Caco-2 (cell line): ENCODE measurements at regions not wholly inside any gene's neighbourhood (a gene's known extent, or its start where the extent isn't known, plus 50 kb on each side); places are given as distances from the start of the nearest gene placed in this dataset.

Experiments used
- BruUV-seq: library from RNA; stranded (reverse); fragments of 400-500 nt; replicated peaks from 2 replicates; lab custom pipeline; 2021; lab: Mats Ljungman, UMichigan
- CTCF ChIA-PET: fragments of 300-600 bp; sonication (Branson Sonifier 250); formaldehyde crosslinking; loops from one replicate; lab custom pipeline; 2022; ENCODE audit warnings: antibody characterized with exemption; lab: Charles Lee
- POLR2A ChIA-PET: fragments of 300-600 bp; sonication (Branson Sonifier 250); formaldehyde crosslinking; loops from one replicate; lab custom pipeline; 2022; ENCODE audit warnings: antibody characterized with exemption; lab: Charles Lee
- DNase-seq, 2 experiments: peaks; one replicate each; pipeline versions ENCODE4 v3.0.0 to v3.0.0-alpha.2; 2020 to 2022
- H3K27me3 ChIP-seq: replicated peaks from 2 replicates; pipeline ENCODE4 v1.6.0; 2011; ENCODE audit warnings: low read length; ENCODE audit not compliant: control insufficient read depth, insufficient read depth
- H3K36me3 ChIP-seq: 2 replicates; pipeline ENCODE4 v1.5.1; 2011; ENCODE audit warnings: low read length; ENCODE audit not compliant: control insufficient read depth, insufficient read depth
- H3K4me1 ChIP-seq: fragments of 250-450 bp; sonication (Bioruptor Pico); 2 replicates; pipeline ENCODE4 v1.5.1; 2020; ENCODE audit warnings: mild to moderate bottlenecking
- H3K4me3 ChIP-seq: 2 replicates; pipeline ENCODE4 v1.5.1; 2011; ENCODE audit warnings: low read depth, mild to moderate bottlenecking, control low read depth, low read length
- H3K9me3 ChIP-seq: fragments of 250-450 bp; sonication (Bioruptor Pico); 2 replicates; pipeline ENCODE4 v1.5.1; 2020; ENCODE audit warnings: mild to moderate bottlenecking, moderate library complexity
- H3K27ac Mint-ChIP-seq: one replicate; pipeline ENCODE4 v1.8.0; 2022; ENCODE audit warnings: mixed read lengths; ENCODE audit not compliant: unreplicated experiment
- H3K27me3 Mint-ChIP-seq: one replicate; pipeline ENCODE4 v1.8.0; 2022; ENCODE audit warnings: mixed read lengths; ENCODE audit not compliant: insufficient read depth, unreplicated experiment
- H3K36me3 Mint-ChIP-seq: one replicate; pipeline ENCODE4 v1.8.0; 2022; ENCODE audit warnings: mild to moderate bottlenecking, mixed read lengths; ENCODE audit not compliant: insufficient read depth, unreplicated experiment
- H3K4me1 Mint-ChIP-seq: one replicate; pipeline ENCODE4 v1.8.0; 2022; ENCODE audit warnings: low read depth, mixed read lengths; ENCODE audit not compliant: unreplicated experiment
- H3K4me3 Mint-ChIP-seq: one replicate; pipeline ENCODE4 v1.8.0; 2022; ENCODE audit warnings: mild to moderate bottlenecking, moderate library complexity, mixed read lengths; ENCODE audit not compliant: unreplicated experiment
- H3K9me3 Mint-ChIP-seq: one replicate; pipeline ENCODE4 v1.8.0; 2022; ENCODE audit warnings: mixed read lengths; ENCODE audit not compliant: unreplicated experiment
- CTCF ChIP-seq, 2 experiments: fragments of 200-600 bp in 1 of 2; IDR thresholded peaks; 1 replicate in 1 of 2; 2 replicates in 1 of 2; pipeline versions ENCODE4 v1.5.1 to v1.8.0; 2011 to 2022; ENCODE audit warnings: antibody characterized with exemption in 1 of 2, control low read depth in 1 of 2, inconsistent platforms in 1 of 2, low read depth in 1 of 2, low read length in 1 of 2, mild to moderate bottlenecking in 1 of 2, moderate library complexity in 1 of 2; ENCODE audit not compliant: insufficient read depth in 1 of 2, severe bottlenecking in 1 of 2, unreplicated experiment in 1 of 2
- intact Hi-C: fragments of 100-400 bp; cut with micrococcal nuclease; formaldehyde crosslinking; loops from one replicate; pipeline ENCODE4 v1.10.0; 2022; ENCODE audit not compliant: unreplicated experiment

GRCh38 chr2:60136913-60137312 is 416.5 kb downstream of the BCL11A start:
- no peaks in the 10 kb centered on the region for H3K4me1 ChIP-seq
- intact Hi-C loops = no loop called here
- no peak for DNase-seq
- peaks cover 8% of the 10 kb centered on the region for H3K9me3 ChIP-seq
- ChIA-PET CTCF (no interaction called here), POLR2A (no interaction called here)
- no peak overlapping the region for H3K4me3 ChIP-seq
- H3K27me3 ChIP-seq = no peaks in the 10 kb centered on the region
- Mint-ChIP-seq H3K27me3 (no peaks in the 10 kb centered on the region), H3K4me3 (no peak overlapping the region), H3K36me3 (no peaks in the 10 kb centered on the region), H3K4me1 (no peaks in the 10 kb centered on the region), H3K9me3 (peaks cover 29% of the 10 kb centered on the region), H3K27ac (no peak overlapping the region)
- no TSS peak for BruUV-seq
- H3K36me3 ChIP-seq = no peaks in the 10 kb centered on the region
- TF ChIP-seq CTCF (IDR thresholded peaks at IDR 0.05; ENCODE audit: insufficient read depth in 1 of 2, low read depth in 1 of 2, low read length in 1 of 2, severe bottlenecking in 1 of 2, unreplicated experiment in 1 of 2) = no peak

GRCh38 chr2:60127191-60127590 is 426.3 kb downstream of the BCL11A start:
- H3K27me3 ChIP-seq = no peaks in the 10 kb centered on the region
- no TSS peak for BruUV-seq
- no peaks in the 10 kb centered on the region for H3K36me3 ChIP-seq
- no peak for TF ChIP-seq CTCF (IDR thresholded peaks at IDR 0.05; ENCODE audit: insufficient read depth in 1 of 2, low read depth in 1 of 2, low read length in 1 of 2, severe bottlenecking in 1 of 2, unreplicated experiment in 1 of 2)
- intact Hi-C loops = no loop called here
- CTCF ChIA-PET = no interaction called here
- Mint-ChIP-seq H3K27me3 (no peaks in the 10 kb centered on the region), H3K9me3 (no peaks in the 10 kb centered on the region), H3K4me1 (no peaks in the 10 kb centered on the region), H3K36me3 (no peaks in the 10 kb centered on the region), H3K4me3 (no peak overlapping the region), H3K27ac (no peak overlapping the region)
- DNase-seq = no peak
- peaks cover 8% of the 10 kb centered on the region for H3K9me3 ChIP-seq
- POLR2A ChIA-PET = no interaction called here
- H3K4me3 ChIP-seq = no peak overlapping the region
- no peaks in the 10 kb centered on the region for H3K4me1 ChIP-seq

GRCh38 chr2:60125611-60126426 is 427.6 kb downstream of the BCL11A start:
- H3K27ac Mint-ChIP-seq = no peak overlapping the region
- H3K4me3 Mint-ChIP-seq = no peak overlapping the region
- H3K4me1 ChIP-seq = no peaks in the 10 kb centered on the region
- no peaks in the 10 kb centered on the region for H3K36me3 Mint-ChIP-seq
- no peaks in the 10 kb centered on the region for H3K4me1 Mint-ChIP-seq
- no peaks in the 10 kb centered on the region for H3K27me3 ChIP-seq
- H3K9me3 Mint-ChIP-seq = peaks cover 8% of the 10 kb centered on the region
- no peak for DNase-seq
- no peak overlapping the region for H3K4me3 ChIP-seq
- ChIA-PET POLR2A (no interaction called here), CTCF (no interaction called here)
- no peaks in the 10 kb centered on the region for H3K36me3 ChIP-seq
- peaks cover 8% of the 10 kb centered on the region for H3K9me3 ChIP-seq
- TF ChIP-seq CTCF (IDR thresholded peaks at IDR 0.05; ENCODE audit: insufficient read depth in 1 of 2, low read depth in 1 of 2, low read length in 1 of 2, severe bottlenecking in 1 of 2, unreplicated experiment in 1 of 2) = no peak
- no peaks in the 10 kb centered on the region for H3K27me3 Mint-ChIP-seq
- intact Hi-C loops = no loop called here
- no TSS peak for BruUV-seq
